ENCODE measurements at regions not wholly inside any gene's neighbourhood (a gene's known extent, or its start where the extent isn't known, plus 50 kb on each side); places are given as distances from the start of the nearest gene placed in this dataset.
"Not testable (repeated sequence)": the region's sequence is repeated elsewhere in the genome, so short reads cannot be mapped to it uniquely, and the experiment has no call there.

DNA sequence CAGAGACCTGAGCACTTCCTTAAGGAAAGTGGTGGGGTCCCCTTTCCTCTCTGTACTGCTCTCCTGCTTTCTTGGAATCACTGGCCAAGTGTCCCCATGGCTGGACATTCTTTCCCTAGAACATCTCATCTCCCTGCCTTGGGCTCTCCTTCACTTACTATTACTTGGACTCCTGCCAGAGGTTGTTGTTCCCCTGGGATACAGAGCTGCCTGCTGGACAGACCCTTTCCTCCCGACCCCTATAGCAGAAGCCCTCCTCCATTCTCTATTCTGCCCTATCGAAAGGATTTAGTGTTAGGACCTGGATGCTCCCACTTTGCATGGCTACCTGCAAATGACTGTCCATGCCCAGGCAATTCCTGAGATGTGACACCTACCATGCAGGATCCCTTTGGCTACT, 164.3 kb upstream of the PODXL start:
- DNase-seq: no peak

DNA sequence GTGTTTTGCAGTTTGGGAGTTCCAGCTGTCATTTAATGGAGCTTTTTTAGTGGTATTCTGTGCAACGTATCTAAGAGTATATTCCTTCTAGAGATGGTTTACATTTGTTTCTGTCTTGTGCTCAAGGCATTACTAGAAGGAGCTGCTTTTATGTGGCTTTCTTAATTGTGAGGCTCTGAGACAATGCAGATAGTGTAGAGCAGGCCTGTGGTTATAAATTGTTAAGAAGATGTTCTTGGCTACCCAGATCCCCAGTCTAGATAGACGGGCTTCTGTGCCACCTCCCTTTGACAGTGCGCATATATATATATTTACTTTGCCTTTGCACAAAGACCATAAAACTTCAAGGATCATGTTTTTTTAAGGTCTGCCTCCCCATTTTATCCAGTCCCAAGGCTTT, 160.8 kb upstream of the PODXL start:
- DNase-seq: no peak

DNA sequence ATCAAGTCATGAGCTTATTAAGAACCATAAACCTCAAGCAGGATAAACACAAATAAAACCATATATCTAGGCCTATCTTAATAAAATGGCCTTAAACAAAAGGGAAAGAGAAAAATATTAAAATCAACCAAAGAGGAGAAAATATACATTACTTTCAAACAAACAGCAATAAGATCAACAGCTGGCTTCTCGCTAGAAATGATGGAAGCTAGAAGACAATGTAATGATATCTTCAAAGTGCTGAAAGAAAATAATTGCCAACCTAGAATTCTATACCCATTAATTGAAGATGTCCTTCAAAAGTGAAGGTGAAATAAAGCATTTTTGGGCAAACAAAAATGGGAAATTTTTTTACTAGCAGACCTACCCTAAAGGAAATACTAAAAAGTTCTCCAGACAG, 142.9 kb upstream of the PODXL start:
- DNase-seq: no peak

DNA sequence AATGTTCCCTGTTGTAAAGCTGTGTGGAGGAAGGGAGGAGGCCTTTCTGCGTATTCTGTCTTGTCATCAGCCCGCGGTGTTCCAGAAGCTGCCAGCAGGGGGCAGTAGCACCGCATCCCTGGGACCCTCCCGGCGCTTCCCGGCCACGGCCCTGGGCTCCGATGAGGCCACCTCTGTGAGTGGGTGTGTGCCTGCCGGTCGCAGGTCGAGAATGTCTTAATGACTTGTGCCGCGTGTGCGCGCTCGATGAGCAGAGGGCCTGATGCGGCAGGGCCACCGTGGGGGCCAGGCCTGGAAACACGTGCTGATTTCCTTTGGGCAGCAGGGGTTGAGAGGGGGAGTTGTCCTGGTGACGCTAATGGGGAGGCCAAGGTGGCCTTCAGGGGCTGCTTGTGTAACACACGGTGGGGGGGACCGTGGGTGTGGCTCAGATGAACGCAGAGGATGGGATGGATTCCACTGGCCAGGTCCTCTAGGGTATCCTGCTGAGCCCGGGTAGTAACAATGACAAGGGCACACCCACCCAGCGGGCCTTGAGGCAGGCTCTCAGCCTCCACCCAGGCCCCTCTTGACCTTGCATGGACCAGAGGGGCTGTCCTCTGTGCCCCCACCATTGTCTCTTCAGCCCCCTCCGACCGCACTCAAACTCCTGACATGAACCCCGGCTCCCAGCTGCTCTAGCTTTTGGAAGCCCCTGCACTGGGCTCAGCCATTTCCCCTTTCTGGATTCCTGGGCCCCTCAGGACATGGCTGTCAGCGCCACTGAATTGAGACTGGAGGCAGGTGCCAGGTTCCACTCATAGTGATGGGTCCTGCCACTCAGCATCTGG, 135.9 kb upstream of the PODXL start:
- DNase-seq: peak; percentile 26

DNA sequence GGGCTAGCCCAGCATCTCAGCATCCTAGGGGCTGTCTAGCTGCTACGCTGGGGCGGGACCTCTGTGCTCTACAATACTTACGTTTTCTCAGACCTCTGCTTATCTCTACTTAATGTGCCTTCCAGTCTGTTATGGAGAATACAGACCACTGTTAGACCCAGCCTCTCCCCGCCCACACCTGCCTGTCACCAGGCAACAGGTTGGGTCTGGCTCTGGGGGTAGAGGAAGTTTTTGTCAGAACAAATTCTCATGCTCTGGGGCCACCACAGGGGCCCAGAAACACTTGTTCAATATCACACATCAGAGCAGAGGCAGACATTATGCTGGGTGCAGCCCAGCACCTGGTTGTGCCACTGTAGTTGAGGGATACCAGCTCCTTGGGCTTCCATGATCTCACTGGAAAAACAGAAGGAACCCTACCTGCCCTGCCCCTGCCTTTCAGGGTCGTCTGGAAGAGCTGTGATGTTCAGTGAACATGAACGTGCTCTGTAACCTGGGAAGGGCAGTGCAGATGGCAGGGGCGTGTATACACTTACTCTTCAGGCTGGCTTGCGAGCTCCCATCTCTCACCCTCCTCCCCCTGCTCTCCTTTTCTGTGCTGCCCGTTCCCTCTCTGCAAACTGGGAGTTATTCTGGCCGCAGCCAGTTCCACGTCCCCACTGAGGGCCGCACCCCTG, 135.2 kb upstream of the PODXL start:
- DNase-seq: no peak

DNA sequence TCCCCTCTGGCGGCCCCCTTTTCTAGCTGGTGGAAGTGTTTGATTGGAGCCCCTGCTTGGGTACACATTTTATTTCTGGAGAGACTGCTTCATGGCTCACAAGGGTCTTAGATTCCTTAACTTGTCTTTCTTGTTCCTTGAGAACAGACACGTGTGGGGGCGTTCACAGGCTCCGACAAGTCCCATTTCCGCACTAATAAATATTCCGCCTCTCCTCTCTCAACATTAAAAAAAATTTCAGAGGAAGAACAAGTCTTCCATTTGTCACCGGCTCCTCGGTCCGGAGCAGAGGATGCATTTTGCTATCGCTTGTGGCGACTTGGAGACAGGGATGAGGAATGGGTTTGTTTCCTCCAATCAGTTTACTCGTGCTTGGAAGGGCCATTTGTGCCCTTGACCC, 134.0 kb upstream of the PODXL start:
- DNase-seq: no peak

DNA sequence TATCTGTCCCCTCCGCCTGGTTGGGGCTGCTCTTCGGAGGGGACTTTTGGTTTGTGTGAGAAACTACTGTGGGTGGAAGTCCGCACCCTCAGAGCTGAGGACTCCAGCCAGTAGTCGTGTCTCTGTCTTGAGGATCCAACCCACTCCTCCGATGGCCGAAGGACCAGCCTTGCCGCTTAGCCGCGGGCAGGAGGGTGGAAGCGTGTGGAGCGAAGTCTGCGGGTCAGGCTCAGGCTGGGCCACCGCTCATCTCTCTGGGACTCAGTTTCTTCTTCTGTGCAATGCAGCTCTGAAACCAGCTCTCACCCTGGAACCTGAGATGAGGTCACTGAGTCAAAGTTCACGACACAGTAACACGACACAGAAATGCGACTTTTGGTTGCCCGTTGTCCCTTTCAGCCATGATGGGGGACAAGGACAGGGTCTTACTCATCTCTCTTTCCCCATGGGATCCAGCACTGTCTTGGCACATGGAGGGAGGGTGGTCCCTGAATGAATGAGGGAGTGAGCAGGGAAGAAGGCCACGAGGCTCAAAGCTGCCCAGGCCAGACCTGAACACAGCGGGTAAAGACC, 133.3 kb upstream of the PODXL start:
- DNase-seq: no peak

DNA sequence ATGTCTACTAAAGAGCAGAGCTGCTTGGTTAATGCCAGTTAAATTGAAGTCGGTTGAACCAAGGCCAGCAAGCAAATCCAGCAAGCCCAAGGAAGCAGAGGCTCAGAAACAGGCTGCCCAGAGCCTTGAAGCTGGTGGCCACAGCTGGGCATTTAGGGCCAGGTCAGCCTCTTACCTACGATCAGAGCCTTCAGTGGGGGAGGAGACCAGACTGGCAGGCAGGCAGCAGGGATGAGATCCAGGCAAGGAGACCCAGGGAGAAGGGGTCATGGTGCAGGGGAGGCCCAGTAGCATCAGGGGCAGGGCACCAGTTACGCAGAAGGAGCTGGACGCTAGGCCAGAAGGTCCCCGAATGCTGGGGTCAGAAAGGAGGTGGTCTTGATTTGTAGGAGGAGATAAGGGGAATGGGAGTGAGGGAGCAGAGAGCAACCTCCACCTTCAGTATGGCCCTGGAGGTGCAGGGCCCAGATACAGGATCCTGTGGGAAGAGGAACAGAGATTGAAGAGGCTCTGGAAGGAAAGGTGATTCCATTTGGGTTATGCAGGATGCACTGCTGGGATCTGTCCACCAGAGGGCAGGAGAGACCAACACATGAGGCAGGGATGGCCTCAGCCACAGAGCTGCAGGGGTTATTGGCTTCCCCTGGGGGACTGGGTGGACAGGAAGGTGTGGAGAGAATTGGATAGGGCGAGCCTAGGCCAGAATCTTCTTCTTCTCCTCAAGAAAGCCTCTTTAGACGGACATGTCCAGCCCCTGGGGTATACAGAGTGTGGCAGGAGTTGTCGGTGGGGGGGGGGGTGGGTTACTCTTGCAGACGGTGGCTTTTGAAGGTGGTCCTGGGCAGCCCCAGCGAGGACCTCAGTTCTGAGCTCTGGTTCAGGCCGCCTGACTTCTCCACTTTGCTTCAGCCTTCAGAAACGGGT, 132.6 kb upstream of the PODXL start:
- peak; percentile 63 for DNase-seq

DNA sequence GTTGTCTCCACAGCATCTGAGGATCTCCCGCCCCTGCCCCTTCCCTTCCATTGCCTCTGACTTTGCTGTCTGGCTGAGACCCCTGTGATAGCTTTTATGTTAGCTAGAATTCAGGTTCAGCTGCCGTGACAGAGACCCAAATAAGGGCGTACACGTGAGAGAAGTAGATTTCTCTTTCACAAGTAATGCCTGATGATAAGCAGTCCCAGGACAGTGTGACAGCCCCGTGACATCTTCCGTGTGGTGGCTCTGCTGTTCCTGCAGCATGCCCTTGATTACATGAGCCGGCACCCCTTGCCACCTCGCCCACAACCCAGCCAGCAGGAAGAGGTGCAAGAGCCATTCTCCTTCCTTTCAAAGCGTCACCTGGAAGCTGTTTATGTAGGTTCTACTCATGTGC, 130.9 kb upstream of the PODXL start:
- DNase-seq: no peak

DNA sequence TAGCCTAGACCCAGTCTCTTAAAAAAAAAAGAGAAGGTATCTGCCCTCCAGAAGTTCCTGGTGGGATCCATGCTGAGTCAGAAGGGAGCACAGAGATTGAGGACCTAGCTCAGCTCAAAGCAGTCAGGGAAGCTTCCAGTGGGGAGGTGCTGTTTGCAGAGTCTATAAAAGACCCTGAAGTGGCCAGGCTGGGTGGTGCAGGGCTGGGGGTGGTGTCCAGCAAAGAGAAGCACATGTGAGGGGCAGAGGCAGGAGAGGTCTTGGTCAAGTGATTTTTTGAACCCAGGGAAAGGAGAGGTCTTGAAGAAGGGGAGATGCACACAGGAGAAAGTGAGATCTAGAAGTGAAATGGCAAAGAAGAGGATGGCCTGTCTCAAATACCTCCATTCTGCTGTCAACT, 130.4 kb upstream of the PODXL start:
- DNase-seq: no peak

DNA sequence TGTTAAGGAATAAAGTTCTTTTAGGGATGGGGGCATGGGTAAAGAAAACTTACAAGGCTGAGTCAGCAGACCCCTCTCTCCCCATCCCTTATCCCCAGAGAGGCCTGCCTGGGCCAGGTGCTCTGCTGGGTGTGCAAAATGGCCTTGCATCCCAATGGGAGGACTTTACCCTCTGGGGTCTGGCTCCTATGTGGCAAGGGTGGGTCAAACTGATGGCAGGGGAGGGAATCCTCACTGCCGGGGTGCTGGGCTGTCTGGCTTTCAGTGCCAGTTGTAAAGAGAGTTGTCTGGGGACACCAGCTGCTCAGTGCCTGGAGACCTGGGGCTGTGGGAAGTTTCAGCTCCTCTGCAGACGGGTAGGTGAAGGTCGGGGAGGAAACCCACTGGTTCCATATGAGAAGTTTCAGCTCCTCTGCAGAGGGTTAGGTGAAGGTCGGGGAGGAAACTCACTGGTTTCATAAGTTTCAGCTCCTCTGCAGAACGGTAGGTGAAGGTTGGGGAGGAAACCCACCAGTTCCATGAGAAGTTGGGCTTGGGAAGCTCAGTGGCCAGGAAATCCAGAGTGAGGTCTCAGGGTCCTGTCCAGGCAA, 127.2 kb upstream of the PODXL start:
- no peak for DNase-seq

DNA sequence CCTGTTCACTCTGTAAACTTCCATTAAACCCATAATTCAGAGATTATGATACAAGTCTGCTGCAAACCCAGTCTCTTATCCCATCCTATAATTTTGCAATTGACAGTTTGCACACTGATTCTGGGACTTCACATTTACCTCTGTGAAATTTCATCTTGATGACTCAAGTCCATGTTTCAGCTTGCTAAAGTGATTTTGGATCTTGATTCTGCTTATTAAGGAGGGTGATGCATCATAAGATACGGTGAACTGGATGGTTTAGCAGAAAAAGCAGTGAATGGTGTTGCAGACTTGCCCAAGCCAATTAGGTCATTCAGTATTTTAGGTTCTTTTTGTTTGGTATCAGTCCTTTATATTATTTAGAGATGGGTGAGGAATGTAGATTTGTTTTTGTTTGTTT, 125.5 kb upstream of the PODXL start:
- DNase-seq: no peak

DNA sequence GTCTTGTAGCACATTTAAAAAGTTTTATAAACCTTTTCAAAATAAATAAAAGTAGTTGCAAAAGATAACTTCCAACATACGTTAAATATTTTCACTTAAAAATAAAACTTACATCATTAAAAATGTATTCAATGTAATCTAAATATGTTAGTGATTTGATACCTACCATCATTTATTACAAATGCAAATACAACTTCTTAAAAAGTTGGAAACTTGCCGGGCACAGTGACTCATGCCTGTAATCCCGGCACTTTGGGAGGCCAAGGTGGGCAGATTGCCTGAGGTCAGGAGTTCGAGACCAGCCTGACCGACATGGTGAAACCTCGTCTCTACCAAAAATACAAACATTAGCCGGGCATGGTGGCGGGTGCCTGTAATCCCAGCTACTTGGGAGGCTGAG, 122.6 kb upstream of the PODXL start:
- not testable (repeated sequence) for DNase-seq

DNA sequence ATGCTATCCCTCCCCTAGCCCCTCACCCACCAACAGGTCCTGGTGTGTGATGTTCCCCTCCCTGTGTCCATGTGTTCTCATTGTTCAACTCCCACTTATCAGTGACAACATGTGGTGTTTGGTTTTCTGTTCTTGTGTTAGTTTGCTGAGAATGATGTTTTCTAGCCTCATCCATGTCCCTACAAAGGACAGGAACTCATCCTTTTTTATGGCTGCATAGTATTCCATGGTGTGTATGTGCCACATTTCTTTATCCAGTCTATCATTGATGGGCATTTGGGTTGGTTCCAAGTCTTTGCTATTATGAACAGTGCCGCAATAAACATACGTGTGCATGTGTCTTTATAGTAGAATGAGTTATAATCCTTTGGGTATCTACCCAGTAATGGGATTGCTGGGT, 120.4 kb upstream of the PODXL start:
- DNase-seq: not testable (repeated sequence)

DNA sequence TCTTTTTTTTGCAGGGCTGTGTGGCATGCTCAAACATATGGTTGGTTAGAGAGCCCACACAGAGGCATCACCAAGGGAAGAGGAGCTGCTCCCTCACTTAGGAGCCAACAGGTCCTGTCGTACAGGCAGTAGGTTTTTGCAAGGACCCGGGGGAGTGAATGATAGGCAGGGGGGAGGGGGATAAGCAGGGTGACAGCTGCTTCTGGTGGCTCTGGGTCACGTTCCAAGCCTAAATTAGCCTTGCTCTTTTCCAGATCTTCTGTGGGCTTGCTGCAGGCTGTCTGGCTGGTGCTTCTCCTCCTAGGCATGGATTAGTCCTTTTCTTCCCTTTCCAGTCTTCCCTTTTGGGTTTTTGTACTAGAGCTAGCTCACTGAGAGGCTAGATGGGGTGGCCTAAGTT, 117.7 kb upstream of the PODXL start:
- DNase-seq: no peak

DNA sequence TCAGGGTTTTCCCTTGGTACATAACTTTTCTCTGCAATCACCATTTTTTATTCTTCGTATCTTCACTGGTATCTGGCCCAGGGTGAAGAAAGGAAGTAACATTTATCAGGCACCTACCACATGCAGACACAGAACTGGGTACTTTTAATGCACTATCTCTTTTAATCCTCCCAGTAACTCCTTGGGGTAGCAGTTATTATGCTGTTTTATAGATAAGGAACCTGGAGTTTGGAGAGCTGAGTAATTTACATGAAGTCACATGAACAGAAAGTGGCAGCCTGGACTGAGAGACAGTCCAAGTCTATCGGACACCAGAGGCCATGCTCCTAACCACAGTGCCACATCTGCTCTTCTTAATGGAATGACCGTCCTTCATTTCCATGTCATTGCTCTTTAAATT, 117.1 kb upstream of the PODXL start:
- no peak for DNase-seq

DNA sequence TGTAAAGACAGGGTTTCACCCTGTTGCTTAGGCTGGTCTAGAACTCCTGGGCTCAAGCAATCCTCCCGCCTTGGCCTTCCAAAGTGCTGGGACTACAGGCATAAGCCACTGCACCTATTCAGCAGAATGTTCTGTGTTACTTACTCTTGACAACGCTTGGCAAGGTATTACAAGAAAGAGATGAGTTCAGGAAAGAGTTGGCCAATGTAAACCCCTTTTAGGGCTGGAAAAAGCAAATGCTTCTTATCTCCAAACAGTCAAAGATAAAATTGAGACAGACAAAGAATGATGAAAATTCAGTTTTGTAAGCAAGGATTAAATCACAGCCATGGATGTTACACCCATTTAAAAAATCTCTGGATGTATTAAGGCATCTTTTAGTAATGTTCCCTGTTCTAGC, 114.0 kb upstream of the PODXL start:
- DNase-seq: no peak

DNA sequence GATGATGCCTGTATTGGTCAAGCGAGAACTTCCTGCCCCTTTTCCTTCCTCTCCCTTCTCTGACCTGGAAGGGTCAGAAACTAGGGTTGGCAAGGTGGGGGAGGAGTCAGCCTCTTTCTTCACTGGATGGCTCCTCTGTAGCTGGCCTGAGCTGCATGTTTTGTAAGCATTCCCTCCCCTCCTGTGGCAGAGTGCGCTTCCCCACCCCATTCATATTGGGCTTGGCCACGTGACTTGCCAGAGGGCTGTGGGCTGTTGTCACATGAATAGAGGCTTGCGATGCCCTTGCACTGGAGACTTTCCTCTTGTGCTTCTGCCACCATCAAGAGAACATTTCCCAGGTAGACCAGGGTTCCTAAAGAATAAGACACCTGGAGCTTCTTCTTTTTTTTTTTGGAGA, 111.3 kb upstream of the PODXL start:
- no peak for DNase-seq

DNA sequence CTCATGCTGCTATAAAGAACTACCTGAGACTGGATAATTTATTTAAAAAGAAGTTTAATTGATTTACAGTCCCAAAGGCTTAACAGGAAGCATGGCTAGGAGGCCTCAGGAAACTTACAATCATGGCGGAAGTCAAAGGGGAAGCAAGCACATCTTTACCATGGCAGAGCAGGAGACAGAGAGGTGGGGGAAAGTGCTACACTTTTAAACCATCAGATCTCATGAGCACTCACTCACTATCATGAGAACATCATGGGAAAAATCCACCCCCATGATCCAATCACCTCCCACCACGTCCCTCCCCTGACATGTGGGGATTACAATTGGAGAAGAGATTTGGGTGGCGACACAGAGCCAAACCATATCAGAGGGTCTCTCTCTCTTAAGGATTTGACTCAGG, 108.6 kb upstream of the PODXL start:
- no peak for DNase-seq

DNA sequence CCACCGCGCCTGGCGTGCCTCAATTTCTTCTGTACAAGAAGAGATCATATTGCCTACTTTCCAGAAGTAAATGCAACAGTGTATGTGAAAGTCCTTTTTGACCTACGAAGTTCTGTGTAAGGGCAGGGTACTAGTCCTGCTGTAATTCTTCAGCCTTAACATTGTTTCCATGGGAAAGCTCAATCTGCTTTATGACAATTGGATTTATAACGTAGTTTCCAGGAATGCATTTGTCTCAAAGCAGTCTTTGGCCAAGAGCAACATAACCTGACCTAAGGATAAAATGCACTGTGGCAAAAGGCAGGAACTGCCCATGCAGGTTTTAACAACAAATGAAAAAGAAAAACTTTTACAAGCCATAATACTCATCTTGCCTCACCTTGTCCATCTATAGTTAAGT, 108.1 kb upstream of the PODXL start:
- DNase-seq: no peak

DNA sequence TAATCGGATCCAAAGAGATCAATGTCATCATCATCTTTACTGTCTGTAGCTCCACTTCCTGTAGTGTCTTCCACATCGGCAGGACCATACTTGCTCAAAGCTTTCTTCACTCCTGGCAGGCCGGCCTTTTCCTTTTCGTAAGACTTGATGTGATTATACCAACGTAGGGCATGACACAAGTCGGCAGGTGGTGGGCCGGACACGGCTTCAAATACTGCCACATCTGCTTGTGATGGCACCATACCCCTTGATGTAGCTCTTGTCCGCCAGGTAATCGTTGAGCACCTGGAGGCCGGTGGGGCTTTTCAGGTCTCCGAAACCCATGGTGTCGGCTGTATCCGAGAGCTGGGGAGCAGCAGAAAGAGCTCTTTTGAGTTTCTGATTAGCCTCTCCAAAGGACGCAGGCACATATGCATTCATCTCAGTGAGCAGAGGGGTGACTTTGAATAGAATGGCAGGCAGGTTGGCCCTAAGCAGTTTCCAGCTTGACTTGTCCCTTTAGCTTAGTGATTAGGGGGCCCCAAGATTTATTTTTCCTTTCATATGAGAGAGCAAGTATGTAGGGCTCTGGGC, 106.0 kb upstream of the PODXL start:
- not testable (repeated sequence) for DNase-seq

DNA sequence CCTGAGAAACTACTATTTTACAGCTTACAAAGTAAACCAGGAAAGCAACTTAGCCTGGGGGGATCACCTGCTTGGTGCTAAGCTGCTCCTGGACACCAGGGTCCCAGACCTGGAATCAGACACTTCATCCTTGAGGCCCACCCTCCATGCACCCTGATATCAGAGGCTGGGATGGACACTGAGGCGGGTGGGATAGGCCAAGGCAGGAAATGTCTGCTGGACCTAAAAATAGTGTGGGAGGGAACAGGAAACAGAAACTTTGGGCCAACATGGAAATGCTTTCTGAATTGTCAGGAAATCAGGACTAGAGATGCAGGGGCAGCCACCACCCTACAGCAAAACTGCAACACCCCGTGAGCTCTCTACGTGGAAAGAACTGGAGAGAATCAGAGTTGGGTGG, 101.5 kb upstream of the PODXL start:
- no peak for DNase-seq

All from CD4-positive, alpha-beta T cell treated with Interleukin-17A for 4 hours (primary cell).